GM12864 (cell line): ENCODE measurements at regions not wholly inside any gene's neighbourhood (a gene's known extent, or its start where the extent isn't known, plus 50 kb on each side); places are given as distances from the start of the nearest gene placed in this dataset.
"Not testable (repeated sequence)": the region's sequence is repeated elsewhere in the genome, so short reads cannot be mapped to it uniquely, and the experiment has no call there.

ENCODE experiments used
- DNase-seq: peaks from one replicate; pipeline ENCODE4 v3.0.0-alpha.2; 2011; ENCODE audit warnings: low read depth
- H3K4me3 ChIP-seq: 2 replicates; pipeline ENCODE4 v1.5.1; 2011; ENCODE audit warnings: mild to moderate bottlenecking, low read depth, low read length, control low read depth
- TF ChIP-seq, protein P1 (sequence below): IDR thresholded peaks from 2 replicates; pipeline ENCODE4 v1.5.1; 2011; ENCODE audit warnings: low read depth, mild to moderate bottlenecking, moderate library complexity, low read length, control low read depth, inconsistent platforms; ENCODE audit errors: missing control alignments

DNA sequence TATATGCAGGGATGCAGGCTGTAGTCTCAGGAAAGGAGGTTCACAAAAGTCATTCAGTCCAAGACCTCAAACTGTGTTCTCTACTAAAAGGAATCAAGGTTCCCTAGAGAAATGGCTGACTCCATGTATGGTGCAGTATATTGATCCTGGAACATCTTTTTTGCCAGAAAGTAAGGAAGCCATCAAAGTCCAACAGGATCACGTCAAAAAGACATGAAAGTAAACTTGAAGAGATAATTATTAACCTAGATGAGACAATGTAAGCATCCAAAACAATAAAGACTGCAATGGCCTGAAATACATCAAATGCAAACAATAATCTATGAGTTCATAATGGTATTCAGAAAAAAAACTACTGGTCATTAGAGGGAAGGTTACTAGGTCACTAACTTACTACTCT is 115.6 kb upstream of the FABP2 start:
- DNase-seq, H3K4me3 ChIP-seq: not testable (repeated sequence)

DNA sequence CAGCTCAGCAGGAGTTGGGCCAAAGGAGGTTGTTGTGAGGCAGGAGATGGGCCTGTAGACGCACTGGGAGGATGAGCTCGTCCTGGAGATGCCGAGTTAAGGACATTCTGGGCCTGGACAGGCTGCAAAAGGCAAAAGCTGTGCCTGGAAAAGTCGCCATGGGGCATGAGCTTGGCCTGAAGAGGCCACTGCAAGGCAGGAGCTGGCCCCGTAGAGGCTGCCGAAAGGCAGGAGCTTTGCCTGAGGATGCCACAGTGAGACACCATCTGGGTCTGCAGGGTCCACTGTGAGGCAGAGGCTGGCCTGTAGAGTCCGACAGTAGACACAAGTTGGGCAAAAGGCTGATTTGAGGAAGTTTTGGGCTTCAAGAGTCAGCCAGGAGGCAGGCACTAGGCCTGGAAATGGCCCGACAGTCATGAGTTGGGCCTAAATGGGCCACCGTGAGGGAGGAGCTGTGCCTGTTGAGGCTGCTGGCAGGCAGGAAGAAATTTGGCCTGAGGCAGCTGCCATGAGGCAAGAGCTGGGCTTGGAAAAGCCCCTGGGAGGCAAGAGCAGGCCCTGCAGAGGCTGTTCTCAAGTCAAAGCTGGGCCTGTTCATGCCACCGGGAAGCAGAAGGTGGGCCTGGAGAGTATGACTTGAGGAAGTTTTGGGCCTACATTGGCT is 86.8 kb upstream of the FABP2 start:
- not testable (repeated sequence) for DNase-seq

DNA sequence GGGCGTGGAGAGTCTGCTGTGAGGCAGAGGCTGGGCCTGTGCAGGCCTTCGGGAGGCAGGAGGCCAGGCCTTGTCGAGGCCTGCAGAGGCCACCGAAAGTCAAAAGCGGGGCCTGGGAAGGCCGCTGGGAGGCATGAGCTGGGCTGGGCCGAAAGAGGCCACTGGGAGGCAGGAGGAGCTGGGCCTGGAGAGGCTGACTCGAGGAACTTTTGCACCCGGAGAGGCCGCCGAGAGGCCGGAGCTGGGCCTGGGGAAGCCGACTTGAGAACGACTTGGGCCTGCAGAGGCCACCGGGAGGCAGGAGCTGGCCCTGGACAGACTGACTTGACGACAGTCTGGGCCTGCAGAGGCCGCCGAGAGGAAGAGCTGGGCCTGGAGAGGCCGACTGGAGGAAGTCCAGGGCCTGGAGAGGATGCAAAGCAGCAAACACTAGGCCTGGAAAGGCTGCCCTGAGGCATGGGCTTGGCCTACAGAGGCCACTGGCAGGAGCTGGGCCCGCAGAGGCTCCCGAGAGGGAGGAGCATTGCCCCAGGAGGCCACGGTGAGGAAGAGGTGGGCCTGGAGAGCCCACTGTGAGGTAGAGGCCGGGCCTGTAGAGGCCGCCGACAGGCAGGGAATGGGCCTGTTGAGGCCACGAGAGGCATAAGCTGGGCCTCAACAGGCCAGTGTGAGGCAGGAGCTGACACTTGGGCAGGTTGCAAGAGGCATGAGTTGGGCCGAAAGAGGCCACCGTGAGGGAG is 85.0 kb upstream of the FABP2 start:
- not testable (repeated sequence) for H3K4me3 ChIP-seq, DNase-seq

More for the DNA sequence above, 86.8 kb upstream of the FABP2 start:
- H3K4me3 ChIP-seq, result not testable (repeated sequence)

DNA sequence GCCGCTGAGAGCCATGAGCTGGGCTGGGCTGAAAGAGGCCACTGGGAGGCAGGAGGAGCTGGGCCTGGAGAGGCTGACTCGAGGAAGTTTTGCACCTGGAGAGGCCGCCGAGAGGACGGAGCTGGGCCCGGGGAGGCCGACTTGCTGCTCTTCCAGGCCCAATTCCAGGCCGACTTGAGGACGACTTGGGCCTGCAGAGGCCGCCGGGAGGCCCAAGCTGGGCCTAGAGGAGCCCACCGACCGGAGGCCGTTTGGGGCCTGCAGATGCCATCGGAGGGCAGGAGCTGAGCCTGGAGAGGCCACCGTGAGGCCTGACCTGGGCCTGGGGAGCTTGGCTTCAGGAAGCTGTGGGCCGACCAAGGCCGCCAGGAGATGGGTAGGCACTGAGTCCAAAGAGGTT is 84.1 kb upstream of the FABP2 start:
- DNase-seq, H3K4me3 ChIP-seq: not testable (repeated sequence)

DNA sequence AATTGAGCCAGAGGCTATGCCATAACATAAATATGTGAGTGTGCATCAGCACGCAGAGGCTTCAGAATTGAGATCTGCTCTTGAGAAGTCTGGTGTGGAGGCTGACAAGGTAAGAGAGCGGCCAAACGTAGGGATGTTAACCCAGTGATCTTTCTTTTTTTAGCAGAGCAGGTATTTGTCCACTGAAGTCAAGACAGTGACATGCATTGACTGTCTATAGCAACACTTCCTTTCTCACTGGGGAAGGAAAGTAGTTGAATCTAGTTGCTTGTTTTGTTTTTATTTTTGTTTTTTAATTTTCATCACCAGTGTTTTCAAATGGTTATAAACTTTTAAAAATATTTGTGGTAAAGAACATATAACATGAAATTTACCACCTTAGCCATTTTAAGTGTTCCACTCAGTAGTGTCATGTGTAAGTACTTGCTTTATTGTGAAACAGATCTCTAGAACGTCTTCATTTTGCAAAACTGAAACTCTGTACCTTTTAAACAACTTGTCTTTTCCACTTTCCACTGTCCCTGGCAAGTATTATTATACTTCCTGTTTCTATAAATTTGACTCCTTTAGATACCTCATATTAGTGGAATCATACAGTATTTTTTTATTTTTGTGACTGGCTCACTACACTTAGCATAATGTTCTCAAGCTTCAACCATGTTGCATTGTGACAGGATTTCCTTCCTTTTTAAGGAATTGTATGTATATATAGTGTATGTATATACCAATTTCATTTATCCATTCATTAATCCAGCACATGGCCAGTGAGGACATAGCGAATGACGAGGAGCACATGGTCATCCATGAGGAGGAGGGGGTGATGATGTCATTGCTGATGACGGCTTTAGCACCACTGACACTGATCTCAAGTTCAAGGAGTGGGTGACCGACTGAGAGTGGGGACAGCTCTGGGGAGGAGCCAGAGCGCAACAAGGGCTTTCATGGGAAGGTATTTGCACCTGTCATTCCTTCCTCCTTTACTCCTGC is 80.7 kb upstream of the FABP2 start:
- peak; percentile 0 for DNase-seq

DNA sequence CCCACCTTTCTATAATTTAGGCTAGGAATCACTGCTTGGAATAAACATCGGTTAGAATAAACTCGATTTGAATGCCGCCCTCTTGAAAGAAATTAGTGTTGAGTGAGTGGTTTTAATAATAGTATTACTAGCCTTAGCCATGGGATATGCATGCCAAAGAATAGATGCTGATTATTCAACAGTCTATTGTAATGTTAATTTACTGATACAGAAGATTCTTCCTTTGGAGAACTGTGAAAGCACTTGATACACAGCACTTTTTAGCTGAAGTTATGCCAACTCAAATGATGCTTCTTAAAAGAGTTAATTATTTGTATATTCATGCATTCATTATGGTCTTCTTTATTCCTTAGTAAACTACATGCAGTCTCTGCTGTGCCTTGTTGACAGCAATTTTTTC is 73.8 kb upstream of the FABP2 start:
- not testable (repeated sequence) for DNase-seq, H3K4me3 ChIP-seq

More for the DNA sequence above, 80.7 kb upstream of the FABP2 start:
- H3K4me3 ChIP-seq, result not testable (repeated sequence)

DNA sequence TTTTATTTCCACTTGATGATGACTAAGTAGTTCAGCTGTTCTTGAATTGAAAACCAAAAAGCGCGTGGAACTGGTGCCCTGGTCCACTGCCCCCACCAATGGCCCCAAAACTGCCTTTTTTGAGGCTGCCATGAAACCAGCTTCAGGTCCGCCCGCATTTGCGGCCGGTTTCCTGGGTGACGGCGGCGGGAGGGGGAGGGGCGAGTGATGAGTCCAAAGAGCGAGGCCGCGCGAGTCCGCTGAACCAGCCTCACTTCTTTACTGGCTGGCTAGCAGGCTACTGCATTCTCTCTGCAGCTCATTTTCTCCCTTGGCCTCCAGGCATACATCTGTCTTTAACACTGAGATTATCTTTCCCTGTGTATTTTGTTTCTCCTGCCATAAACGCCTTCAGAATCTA is 72.9 kb upstream of the FABP2 start:
- H3K4me3 ChIP-seq, result no peak overlapping the region
- TF ChIP-seq, protein P1, sequence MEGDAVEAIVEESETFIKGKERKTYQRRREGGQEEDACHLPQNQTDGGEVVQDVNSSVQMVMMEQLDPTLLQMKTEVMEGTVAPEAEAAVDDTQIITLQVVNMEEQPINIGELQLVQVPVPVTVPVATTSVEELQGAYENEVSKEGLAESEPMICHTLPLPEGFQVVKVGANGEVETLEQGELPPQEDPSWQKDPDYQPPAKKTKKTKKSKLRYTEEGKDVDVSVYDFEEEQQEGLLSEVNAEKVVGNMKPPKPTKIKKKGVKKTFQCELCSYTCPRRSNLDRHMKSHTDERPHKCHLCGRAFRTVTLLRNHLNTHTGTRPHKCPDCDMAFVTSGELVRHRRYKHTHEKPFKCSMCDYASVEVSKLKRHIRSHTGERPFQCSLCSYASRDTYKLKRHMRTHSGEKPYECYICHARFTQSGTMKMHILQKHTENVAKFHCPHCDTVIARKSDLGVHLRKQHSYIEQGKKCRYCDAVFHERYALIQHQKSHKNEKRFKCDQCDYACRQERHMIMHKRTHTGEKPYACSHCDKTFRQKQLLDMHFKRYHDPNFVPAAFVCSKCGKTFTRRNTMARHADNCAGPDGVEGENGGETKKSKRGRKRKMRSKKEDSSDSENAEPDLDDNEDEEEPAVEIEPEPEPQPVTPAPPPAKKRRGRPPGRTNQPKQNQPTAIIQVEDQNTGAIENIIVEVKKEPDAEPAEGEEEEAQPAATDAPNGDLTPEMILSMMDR, result no peak
- no peak for DNase-seq

DNA sequence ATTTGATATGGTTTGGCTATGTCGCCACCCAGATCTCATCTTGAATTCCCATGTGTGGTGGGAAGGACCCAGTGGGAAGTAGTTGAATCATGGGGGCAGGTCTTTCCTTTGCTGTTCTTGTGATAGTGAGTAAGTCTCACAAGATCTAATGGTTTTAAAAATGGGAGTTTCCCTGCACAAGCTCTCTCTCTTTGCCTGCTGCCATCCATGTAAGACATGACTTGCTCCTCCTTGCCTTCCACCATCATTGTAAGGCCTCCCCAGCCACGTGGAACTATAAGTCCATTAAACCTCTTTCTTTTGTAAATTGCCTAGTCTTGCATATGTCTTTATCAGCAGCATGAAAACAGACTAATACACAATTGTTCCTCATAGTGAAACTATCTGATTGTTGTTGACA is 66.9 kb upstream of the FABP2 start:
- not testable (repeated sequence) for H3K4me3 ChIP-seq, DNase-seq

DNA sequence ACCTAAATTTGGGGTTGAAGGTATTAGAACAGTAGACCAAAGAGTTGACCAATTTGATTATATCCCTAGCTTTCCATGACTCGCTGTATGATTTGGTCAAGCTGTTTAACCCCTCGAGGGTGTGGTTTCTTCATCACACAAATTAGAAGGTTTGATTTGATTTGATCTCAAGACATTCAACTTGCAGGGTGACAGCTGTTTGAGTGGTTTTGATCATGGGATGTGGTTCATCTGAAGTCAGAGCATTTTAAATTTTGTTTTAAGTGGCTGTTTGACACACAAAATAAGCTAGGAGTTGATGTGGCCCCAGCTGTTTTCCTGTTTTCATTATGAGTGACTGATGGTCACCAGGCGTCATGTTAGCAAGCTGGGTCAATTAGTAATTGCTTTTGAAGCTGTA is 52.7 kb upstream of the FABP2 start:
- DNase-seq, H3K4me3 ChIP-seq: not testable (repeated sequence)

DNA sequence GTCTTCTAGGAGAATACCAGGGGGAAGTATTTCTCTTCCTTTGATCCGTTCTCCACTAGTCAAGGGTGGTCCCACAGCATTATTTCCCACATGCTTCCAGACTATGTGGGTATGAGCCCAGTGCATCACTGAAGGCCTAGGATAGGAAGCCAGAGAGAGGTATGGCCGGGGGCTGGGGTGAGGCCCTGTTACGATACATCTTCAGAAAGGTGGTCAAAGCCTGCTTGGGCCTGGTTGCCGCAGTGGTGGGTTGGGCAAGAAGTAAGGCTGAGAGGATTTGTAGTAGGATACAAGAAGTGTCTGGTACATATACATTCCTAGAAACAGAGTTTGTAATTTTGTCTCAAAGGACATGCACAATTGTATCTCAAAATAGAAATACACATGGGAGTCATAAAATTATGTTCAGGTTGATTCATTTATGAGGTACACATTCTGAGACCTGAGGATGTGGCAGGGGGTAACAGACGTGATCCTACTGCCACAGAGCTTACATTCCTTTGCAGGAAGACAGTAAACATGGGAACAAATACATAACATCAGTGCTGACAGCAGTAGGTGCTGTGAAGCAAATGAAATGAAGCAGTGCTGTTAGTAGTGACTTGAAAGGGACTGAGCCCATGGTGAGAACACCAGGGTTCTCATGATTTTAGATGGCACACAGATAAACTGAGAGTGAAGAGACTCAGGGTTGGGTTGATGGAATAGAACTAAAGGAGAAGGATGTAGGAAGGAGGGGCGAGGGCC is 50.6 kb upstream of the FABP2 start:
- H3K4me3 ChIP-seq, DNase-seq: not testable (repeated sequence)
